SKM-1 (cell line): ENCODE measurements at regions not wholly inside any gene's neighbourhood (a gene's known extent, or its start where the extent isn't known, plus 50 kb on each side); places are given as distances from the start of the nearest gene placed in this dataset.

Experiments used
- DNase-seq: peaks from one replicate; lab custom pipeline; 2025; ENCODE audit not compliant: unreplicated experiment; lab: John Stamatoyannopoulos, UW

GRCh38 chr17:14776791-14777190 is 475.9 kb downstream of the HS3ST3B1 start:
- no peak for DNase-seq

DNA sequence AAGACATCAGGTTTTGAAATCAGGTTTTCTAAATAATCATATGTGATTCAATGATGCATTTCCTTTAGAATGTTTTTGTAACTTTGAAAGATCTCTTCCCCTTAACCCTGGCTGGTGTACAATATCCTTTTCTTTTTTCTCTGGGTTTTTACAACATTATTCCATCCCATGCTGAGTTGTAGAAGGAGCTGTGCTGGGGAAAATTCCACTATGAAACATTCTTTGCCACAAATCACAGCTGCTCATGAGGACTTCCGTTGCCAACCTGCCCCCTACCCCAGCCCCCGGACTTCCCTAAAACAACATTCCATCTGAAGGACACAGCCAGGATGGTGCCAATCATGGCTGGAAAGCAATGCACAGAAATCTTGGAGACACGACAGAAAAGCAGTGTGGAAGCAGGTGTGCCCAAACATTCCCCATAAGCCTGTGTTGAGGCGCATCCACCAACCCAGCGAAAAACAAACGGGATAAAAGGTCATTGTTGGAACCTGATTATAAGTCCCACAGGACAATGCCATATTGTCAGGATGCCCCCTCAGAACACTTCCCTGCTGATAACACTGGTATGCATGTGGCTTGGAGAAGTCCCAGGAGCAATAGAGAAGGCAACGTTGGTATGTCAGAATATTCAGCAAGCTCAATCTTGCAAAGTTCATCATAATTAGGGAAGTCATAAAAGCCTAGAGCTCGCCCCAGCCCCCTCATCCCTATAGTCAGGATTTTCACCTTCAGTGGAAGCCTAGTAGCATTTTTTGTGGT is 475.0 kb downstream of the HS3ST3B1 start:
- DNase-seq = no peak

GRCh38 chr17:14774774-14775173 is 473.9 kb downstream of the HS3ST3B1 start:
- no peak for DNase-seq

DNA sequence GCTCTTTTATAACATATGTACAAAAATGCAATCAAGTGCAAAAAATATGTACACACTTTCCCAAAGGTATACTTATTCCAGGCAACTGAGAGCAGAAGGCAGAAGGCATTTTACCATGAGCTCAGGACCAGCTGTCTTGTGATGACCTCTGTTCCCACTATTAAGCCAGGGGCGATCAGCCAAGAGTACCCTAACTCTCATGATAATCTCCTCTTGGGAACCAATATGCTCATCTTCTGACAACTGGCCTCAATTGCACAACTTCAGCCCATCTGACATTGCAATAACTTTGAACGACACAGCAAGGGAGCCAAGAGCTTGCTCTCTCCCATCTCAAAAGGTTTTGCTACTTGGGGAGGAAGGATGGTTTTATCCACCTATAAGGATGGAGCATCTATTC is 471.9 kb downstream of the HS3ST3B1 start:
- DNase-seq = no peak

GRCh38 chr17:14771543-14771942 is 470.7 kb downstream of the HS3ST3B1 start:
- DNase-seq = no peak

- no peak for DNase-seq
Measured at GRCh38 chr17:14768923-14769322, 468.0 kb downstream of the HS3ST3B1 start.

DNA sequence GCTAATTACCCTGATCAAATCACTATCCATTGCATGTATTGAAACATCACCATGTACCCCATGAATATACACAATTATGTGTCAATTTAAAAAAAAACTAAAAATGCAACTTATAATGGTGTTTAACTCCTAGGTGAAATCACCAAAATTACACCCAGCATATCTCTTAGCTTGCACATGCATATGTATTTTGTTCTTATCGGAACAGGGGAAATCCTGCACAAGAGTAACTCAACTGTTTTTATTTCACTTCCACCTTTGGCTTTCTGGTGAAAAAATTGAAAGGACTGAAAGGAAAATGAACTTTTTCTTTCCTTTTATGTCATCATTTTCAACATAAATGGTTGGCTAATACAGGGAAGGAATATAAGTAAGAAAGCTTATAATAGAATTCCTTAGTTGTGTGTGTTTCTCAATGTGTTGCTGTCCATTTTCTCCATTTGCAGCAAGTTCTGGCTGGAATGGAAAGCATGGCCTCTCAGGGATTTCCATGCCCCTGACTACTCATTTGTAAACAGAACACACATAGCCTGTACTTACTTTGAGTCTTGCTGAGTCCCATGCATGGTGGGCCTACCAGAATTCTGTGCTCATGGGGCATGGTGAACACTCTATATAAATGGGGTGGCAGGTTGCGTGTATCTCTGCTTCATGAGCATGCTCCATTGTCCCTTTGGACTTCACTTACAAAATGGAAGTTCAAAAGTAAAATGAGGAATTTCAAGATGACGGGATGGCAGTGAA is 462.0 kb downstream of the HS3ST3B1 start:
- no peak for DNase-seq

DNA sequence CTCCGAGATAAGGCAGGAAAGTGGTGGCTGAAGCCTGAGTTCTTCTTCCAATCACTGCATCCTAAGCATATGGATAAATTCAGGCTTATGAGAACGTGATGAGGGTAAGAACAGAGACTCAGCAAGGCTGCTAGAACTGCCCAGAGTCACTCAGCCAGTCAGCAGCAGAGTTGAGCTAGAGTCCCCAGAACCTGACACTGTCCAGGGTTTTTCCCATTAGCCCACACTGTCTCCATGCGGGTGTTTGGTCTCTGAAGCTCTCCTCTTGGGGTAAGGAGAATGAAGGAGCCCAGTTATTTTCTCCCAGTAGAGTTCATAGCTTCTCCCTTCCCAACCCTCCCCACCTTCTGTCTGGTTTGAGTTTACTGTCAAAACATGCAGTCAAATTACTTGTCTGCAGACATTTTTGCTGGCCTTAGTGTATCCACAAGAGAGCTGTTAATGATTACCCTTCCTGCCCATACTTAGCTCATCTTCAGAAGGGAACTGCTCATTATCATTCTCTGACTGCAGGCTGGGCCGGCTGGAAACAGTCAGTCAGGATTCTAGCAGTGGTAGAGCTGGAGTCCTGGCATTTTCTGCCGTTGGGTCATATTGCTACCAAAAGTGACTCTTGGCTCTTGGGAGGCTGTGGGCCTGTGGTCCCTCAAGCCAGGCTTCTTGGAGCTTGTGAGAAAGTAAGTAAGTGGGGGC is 460.0 kb downstream of the HS3ST3B1 start:
- DNase-seq = no peak

DNA sequence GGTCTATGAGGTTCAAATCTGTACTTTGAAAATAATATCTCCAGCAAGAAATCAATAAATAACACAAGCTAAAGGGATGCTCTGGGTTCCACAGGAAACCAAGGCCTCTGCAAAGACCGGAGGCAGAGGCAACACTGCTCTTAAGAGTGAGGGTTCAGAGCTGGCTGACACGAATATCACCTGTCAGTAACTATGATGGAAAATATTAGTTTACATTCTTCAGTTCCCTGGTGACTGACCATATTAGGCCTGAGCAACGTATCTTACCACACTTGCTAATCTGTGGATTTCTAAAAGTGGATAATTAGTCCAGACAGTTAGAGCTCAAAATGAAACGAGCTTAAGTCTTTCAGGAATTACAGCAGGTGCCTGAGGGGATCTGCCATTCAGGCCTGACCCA is 459.3 kb downstream of the HS3ST3B1 start:
- no peak for DNase-seq

GRCh38 chr17:14759325-14759724 is 458.4 kb downstream of the HS3ST3B1 start:
- no peak for DNase-seq

GRCh38 chr17:14756479-14756878 is 455.6 kb downstream of the HS3ST3B1 start:
- DNase-seq = no peak

- DNase-seq = no peak
Measured at GRCh38 chr17:14755002-14755401, 454.1 kb downstream of the HS3ST3B1 start.

- no peak for DNase-seq
Measured at GRCh38 chr17:14753383-14753782, 452.5 kb downstream of the HS3ST3B1 start.

- DNase-seq = no peak
Measured at GRCh38 chr17:14752011-14752410, 451.1 kb downstream of the HS3ST3B1 start.

DNA sequence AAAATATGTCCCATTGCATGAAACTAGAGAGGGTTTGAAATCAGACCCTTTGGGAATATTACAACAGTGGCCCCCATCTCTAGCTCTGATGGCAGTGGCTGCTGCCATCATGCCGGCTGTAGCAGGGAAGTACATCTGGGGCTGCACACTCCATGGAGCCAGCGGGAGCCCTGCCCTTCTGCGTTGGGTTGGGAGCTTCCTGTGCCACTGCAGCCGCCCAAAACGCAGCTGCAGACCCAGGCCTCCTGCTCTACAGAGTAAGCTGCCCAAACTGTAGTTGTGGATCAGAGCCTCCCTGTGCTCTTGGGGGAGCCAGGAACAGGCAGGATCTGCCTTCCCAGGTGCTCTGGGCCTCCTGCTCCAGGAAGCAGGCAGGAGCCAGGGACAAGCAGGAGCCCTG is 450.0 kb downstream of the HS3ST3B1 start:
- no peak for DNase-seq

DNA sequence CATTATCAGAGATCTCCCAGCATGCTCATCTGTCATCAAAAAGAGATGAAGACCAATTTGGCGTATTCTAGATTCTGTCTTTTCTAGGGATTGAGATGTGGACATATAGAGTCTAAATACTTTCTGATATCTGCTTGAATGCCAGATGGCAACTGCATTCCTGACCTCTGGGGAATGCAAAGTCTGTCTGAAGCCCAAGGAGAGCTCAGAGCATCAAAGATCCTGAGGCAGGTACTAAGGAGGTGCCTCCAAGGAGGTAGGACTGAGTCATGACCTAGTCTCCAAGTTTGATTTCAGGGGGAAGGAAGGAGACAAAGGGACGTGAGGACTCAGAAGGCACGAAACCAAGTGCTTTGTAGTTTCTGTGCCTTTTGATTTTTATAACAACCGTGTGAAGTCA is 448.4 kb downstream of the HS3ST3B1 start:
- no peak for DNase-seq

GRCh38 chr17:14748036-14748710 is 447.3 kb downstream of the HS3ST3B1 start:
- peak; percentile 72 for DNase-seq

GRCh38 chr17:14747603-14747950 is 446.7 kb downstream of the HS3ST3B1 start:
- no peak for DNase-seq

- DNase-seq = peak; percentile 9
Measured at GRCh38 chr17:14746822-14747602, 446.1 kb downstream of the HS3ST3B1 start.

GRCh38 chr17:14745541-14745940 is 444.7 kb downstream of the HS3ST3B1 start:
- DNase-seq = no peak
